H1 (cell line): ENCODE measurements at regions not wholly inside any gene's neighbourhood (a gene's known extent, or its start where the extent isn't known, plus 50 kb on each side); places are given as distances from the start of the nearest gene placed in this dataset.

Experiments used
- CTCF ChIA-PET: fragments of 300-600 bp; sonication (Branson Sonifier 250); formaldehyde crosslinking; loops from one replicate; lab custom pipeline; 2021; ENCODE audit not compliant: partially characterized antibody; lab: Charles Lee
- POLR2A ChIA-PET: fragments of 300-600 bp; sonication (Branson Sonifier 250); formaldehyde crosslinking; loops from one replicate; lab custom pipeline; 2021; ENCODE audit warnings: inconsistent platforms; ENCODE audit not compliant: partially characterized antibody; lab: Charles Lee
- DNase-seq, 2 experiments: peaks; one replicate each; pipeline versions ENCODE4 v3.0.0 to v3.0.0-alpha.2; 2010 to 2022; ENCODE audit warnings: low spot score in 2 of 2, low read depth in 1 of 2, mixed read lengths in 1 of 2
- FAIRE-seq: peaks from 2 replicates; lab custom pipeline; 2011; peaks lifted over from hg19 to GRCh38; lab: Jason Lieb, UNC
- H2AFZ ChIP-seq: 2 replicates; pipeline ENCODE4 v1.8.1; 2012; ENCODE audit warnings: low read length, inconsistent platforms
- H2AK5ac ChIP-seq: 2 replicates; pipeline ENCODE4 v1.6.1; 2013; ENCODE audit warnings: low read depth, low read length
- H2BK120ac ChIP-seq: replicated peaks from 2 replicates; pipeline ENCODE3; 2013; ENCODE audit warnings: low read depth, low read length, inconsistent platforms
- H2BK12ac ChIP-seq: 2 replicates; pipeline ENCODE4 v1.6.1; 2013; ENCODE audit warnings: low read depth, low read length
- H2BK15ac ChIP-seq: 2 replicates; pipeline ENCODE4 v1.6.1; 2013; ENCODE audit warnings: low read length
- H2BK20ac ChIP-seq: 2 replicates; pipeline ENCODE4 v1.6.1; 2013; ENCODE audit warnings: low read length
- H2BK5ac ChIP-seq: 2 replicates; pipeline ENCODE4 v1.6.1; 2013; ENCODE audit warnings: low read depth, low read length
- H3K14ac ChIP-seq: 2 replicates; pipeline ENCODE4 v1.6.1; 2013; ENCODE audit warnings: inconsistent platforms; ENCODE audit not compliant: insufficient read length
- H3K18ac ChIP-seq: 2 replicates; pipeline ENCODE4 v1.6.1; 2013; ENCODE audit warnings: low read length; ENCODE audit errors: extremely low read depth
- H3K23ac ChIP-seq: 2 replicates; pipeline ENCODE4 v1.6.1; 2013; ENCODE audit warnings: inconsistent platforms; ENCODE audit not compliant: insufficient read length
- H3K23me2 ChIP-seq: 2 replicates; pipeline ENCODE4 v1.6.1; 2013; ENCODE audit warnings: low read depth, low read length
- H3K27ac ChIP-seq: 2 replicates; pipeline ENCODE4 v1.6.1; 2011; ENCODE audit warnings: low read depth, low read length, inconsistent platforms
- H3K27me3 ChIP-seq, 4 experiments: replicated peaks in 1 of 4; 1 replicate in 1 of 4; 2 replicates in 3 of 4; pipeline versions ENCODE4 v1.6.1 to v1.8.1; 2011 to 2013; ENCODE audit warnings: low read length in 3 of 4, mild to moderate bottlenecking in 3 of 4, inconsistent platforms in 2 of 4, mixed read lengths in 2 of 4, moderate library complexity in 1 of 4; ENCODE audit not compliant: control insufficient read depth in 3 of 4, insufficient read depth in 3 of 4; ENCODE audit errors: extremely low read depth in 1 of 4
- H3K36me3 ChIP-seq, 4 experiments: 2 replicates each; pipeline versions ENCODE4 v1.6.1 to v1.8.1; 2011 to 2013; ENCODE audit warnings: mild to moderate bottlenecking in 4 of 4, low read length in 3 of 4, moderate library complexity in 2 of 4, control low read depth in 1 of 4, inconsistent platforms in 1 of 4; ENCODE audit not compliant: insufficient read depth in 4 of 4, control insufficient read depth in 2 of 4
- H3K4ac ChIP-seq: replicated peaks from 2 replicates; pipeline ENCODE3; 2013; ENCODE audit warnings: low read length, low read depth, mixed read lengths, inconsistent platforms; ENCODE audit not compliant: insufficient read length
- H3K4me1 ChIP-seq, 4 experiments: replicated peaks in 1 of 4; 1 replicate in 1 of 4; 2 replicates in 3 of 4; pipeline versions ENCODE4 v1.6.1 to v1.8.1; 2011 to 2013; ENCODE audit warnings: low read length in 3 of 4, inconsistent platforms in 2 of 4, mixed read lengths in 1 of 4; ENCODE audit not compliant: insufficient read depth in 4 of 4, control insufficient read depth in 3 of 4
- H3K4me2 ChIP-seq, 2 experiments: 2 replicates each; pipeline versions ENCODE4 v1.6.1 to v1.8.1; 2011 to 2013; ENCODE audit warnings: low read depth in 2 of 2, low read length in 2 of 2, control low read depth in 1 of 2, inconsistent platforms in 1 of 2, mild to moderate bottlenecking in 1 of 2; ENCODE audit not compliant: insufficient read depth in 1 of 2
- H3K4me3 ChIP-seq, 4 experiments: fragments of 200-600, 300-600 bp in 1 of 4; sonication (generic), shearing (Covaris generic), sonication (Bioruptor Twin) in 1 of 4; 2 replicates each; pipeline versions ENCODE4 v1.5.1 to v1.8.1; 2011 to 2016; ENCODE audit warnings: low read length in 4 of 4, low read depth in 3 of 4, control low read depth in 2 of 4, inconsistent platforms in 2 of 4, mild to moderate bottlenecking in 2 of 4, mixed read lengths in 1 of 4, moderate library complexity in 1 of 4; ENCODE audit not compliant: insufficient read depth in 2 of 4; ENCODE audit errors: extremely low read depth in 1 of 4
- H3K56ac ChIP-seq: replicated peaks from 2 replicates; pipeline ENCODE3; 2013; ENCODE audit warnings: low read depth, mild to moderate bottlenecking, mixed read lengths, low read length, inconsistent platforms; ENCODE audit not compliant: insufficient read length
- H3K79me1 ChIP-seq: 2 replicates; pipeline ENCODE4 v1.6.1; 2013; ENCODE audit warnings: low read depth, low read length, control low read depth
- H3K79me2 ChIP-seq, 2 experiments: 2 replicates each; pipeline versions ENCODE4 v1.6.1 to v1.8.1; 2012 to 2013; ENCODE audit warnings: low read length in 2 of 2, mild to moderate bottlenecking in 2 of 2, inconsistent platforms in 1 of 2; ENCODE audit not compliant: insufficient read depth in 2 of 2, control insufficient read depth in 1 of 2
- H3K9ac ChIP-seq, 4 experiments: replicated peaks in 1 of 4; 1 replicate in 1 of 4; 2 replicates in 3 of 4; pipeline versions ENCODE4 v1.6.1 to v1.8.1; 2011 to 2013; ENCODE audit warnings: low read depth in 3 of 4, low read length in 3 of 4, control low read depth in 2 of 4, mild to moderate bottlenecking in 2 of 4, moderate library complexity in 2 of 4, inconsistent platforms in 1 of 4; ENCODE audit errors: extremely low read depth in 1 of 4
- H3K9me3 ChIP-seq, 2 experiments: 2 replicates each; pipeline versions ENCODE4 v1.6.1 to v1.8.1; 2012 to 2013; ENCODE audit warnings: mild to moderate bottlenecking in 2 of 2, moderate library complexity in 2 of 2, control low read depth in 1 of 2, inconsistent platforms in 1 of 2, low read depth in 1 of 2, low read length in 1 of 2, mixed read lengths in 1 of 2; ENCODE audit not compliant: insufficient read depth in 2 of 2
- H4K20me1 ChIP-seq, 2 experiments: replicated peaks in 1 of 2; 2 replicates each; pipeline versions ENCODE3 to v1.8.1; 2011 to 2013; ENCODE audit warnings: inconsistent platforms in 2 of 2, low read length in 2 of 2, mild to moderate bottlenecking in 1 of 2; ENCODE audit not compliant: insufficient read depth in 2 of 2, control insufficient read depth in 1 of 2
- H4K5ac ChIP-seq: 2 replicates; pipeline ENCODE4 v1.6.1; 2013; ENCODE audit warnings: low read length, low read depth, mixed read lengths, inconsistent platforms; ENCODE audit not compliant: insufficient read length
- H4K8ac ChIP-seq: 2 replicates; pipeline ENCODE4 v1.8.0; 2013; ENCODE audit warnings: mild to moderate bottlenecking, moderate library complexity, low read length, inconsistent platforms; ENCODE audit not compliant: insufficient read depth; ENCODE audit errors: extremely low read depth
- H4K91ac ChIP-seq: replicated peaks from 2 replicates; pipeline ENCODE3; 2013; ENCODE audit warnings: low read length, mixed read lengths, inconsistent platforms; ENCODE audit not compliant: insufficient read length
- ASH2L ChIP-seq: fragments of 200-600, 300-600 bp; sonication (generic); IDR thresholded peaks from one replicate; pipeline ENCODE4 v1.7.1; 2017; ENCODE audit warnings: low read length
- CHD2 ChIP-seq: IDR thresholded peaks from 2 replicates; pipeline ENCODE4 v1.6.1; 2012; ENCODE audit warnings: low read length, improper control_type of control experiment
- FOSL1 ChIP-seq: IDR thresholded peaks from 2 replicates; pipeline ENCODE4 v1.6.1; 2011; ENCODE audit warnings: mild to moderate bottlenecking, low read depth, low read length, moderate library complexity; ENCODE audit not compliant: insufficient read depth
- JUND ChIP-seq: IDR thresholded peaks from 2 replicates; pipeline ENCODE4 v1.6.1; 2011; ENCODE audit warnings: mild to moderate bottlenecking, improper control_type of control experiment, low read length
- MAFK ChIP-seq: IDR thresholded peaks from 2 replicates; pipeline ENCODE4 v1.6.1; 2012; ENCODE audit warnings: low read depth, mild to moderate bottlenecking, improper control_type of control experiment, low read length
- RAD21 ChIP-seq, 2 experiments: IDR thresholded peaks in 1 of 2; conservative IDR thresholded peaks in 1 of 2; 2 replicates each; pipeline ENCODE4 v1.6.1; 2011; ENCODE audit warnings: low read depth in 2 of 2, low read length in 2 of 2, improper control_type of control experiment in 1 of 2, inconsistent platforms in 1 of 2, mild to moderate bottlenecking in 1 of 2, moderate library complexity in 1 of 2
- RFX5 ChIP-seq: IDR thresholded peaks from 2 replicates; pipeline ENCODE4 v1.6.1; 2011; ENCODE audit warnings: low read depth, low read length, improper control_type of control experiment, borderline replicate concordance
- SP1 ChIP-seq: IDR thresholded peaks from 2 replicates; pipeline ENCODE4 v1.6.1; 2011; ENCODE audit warnings: low read depth, low read length
- TAF1 ChIP-seq: IDR thresholded peaks from 2 replicates; pipeline ENCODE4 v1.6.1; 2011; ENCODE audit warnings: mild to moderate bottlenecking, low read depth, low read length
- USF2 ChIP-seq: IDR thresholded peaks from 2 replicates; pipeline ENCODE4 v1.6.1; 2011; ENCODE audit warnings: low read length, improper control_type of control experiment
- WGBS, 2 experiments: shearing (Covaris generic) in 1 of 2; methylation state at CpG; one replicate each; pipeline versions ENCODE4 v1.1.6 to v1.1.7; 2013 to 2015; ENCODE audit warnings: low lambda C conversion rate in 2 of 2, mixed read lengths in 2 of 2, inconsistent platforms in 1 of 2, low coverage in 1 of 2, missing lambda C conversion rate in 1 of 2; ENCODE audit not compliant: insufficient replicate concordance in 2 of 2, insufficient coverage in 1 of 2, insufficient read length in 1 of 2; ENCODE audit errors: extremely low coverage in 1 of 2, missing lambda C conversion rate in 1 of 2; 5-methylcytosine and 5-hydroxymethylcytosine counted together
- TF ChIP-seq, protein P1 (sequence below): IDR thresholded peaks from 2 replicates; pipeline ENCODE4 v1.6.1; 2011; ENCODE audit warnings: low read depth, mild to moderate bottlenecking, low read length; ENCODE audit not compliant: insufficient read depth

- H3K4ac ChIP-seq: no peak overlapping the region
- no peaks in the 10 kb centered on the region for H3K9me3 ChIP-seq
- no peak overlapping the region for H2AFZ ChIP-seq
- no peak overlapping the region for H2BK12ac ChIP-seq
- H3K4me3 ChIP-seq: no peak overlapping the region
- no peak overlapping the region for H3K14ac ChIP-seq
- peaks cover 7 to 13% of the 10 kb centered on the region in 2 experiments for H4K20me1 ChIP-seq
- H4K8ac ChIP-seq: no peak overlapping the region; the same call in 1 of the 2 replicates
- no peak overlapping the region for H3K56ac ChIP-seq
- WGBS, 2 experiments: 82% methylated on average over 6 of the region's 10 CpGs; no CpG with 5 or more reads in 1 of the 2 experiments
- no peak overlapping the region for H2AK5ac ChIP-seq
- no peaks in the 10 kb centered on the region for H3K36me3 ChIP-seq
- H2BK120ac ChIP-seq: no peak overlapping the region
- no peak for DNase-seq
- no peaks in the 10 kb centered on the region for H3K79me2 ChIP-seq
- no peak overlapping the region for H3K4me2 ChIP-seq
- H3K4me1 ChIP-seq: 0 out of 7 replicates have a peak, but pooled peaks cover 0 to 3% (median under 1%) of the 10 kb centered on the region in 4 experiments
- CTCF ChIA-PET: interaction anchor here (0.5 to 2.9 kb wide), 12 partner anchors 8 to 464 kb away, joined by 3 to 17 read pairs (median 3); no protein-coding TSS in a partner anchor
- H3K79me1 ChIP-seq: peaks cover 2% of the 10 kb centered on the region; the same call in 1 of the 2 replicates
- H3K23me2 ChIP-seq: no peaks in the 10 kb centered on the region
- no peak for FAIRE-seq
- H2BK15ac ChIP-seq: no peak overlapping the region
- H3K27me3 ChIP-seq: no peaks in the 10 kb centered on the region
- H4K5ac ChIP-seq: no peak overlapping the region
- POLR2A ChIA-PET: interaction anchor here (0.6 kb wide), 1 partner anchor 1793 kb away, joined by 3 read pairs; the partner anchor contains the start of gene TBC1D22A
- no peak overlapping the region for H3K27ac ChIP-seq
- H3K18ac ChIP-seq: no peak overlapping the region
- no peak overlapping the region for H2BK5ac ChIP-seq
- H3K9ac ChIP-seq: no peak overlapping the region
- no peak overlapping the region for H4K91ac ChIP-seq
- H3K23ac ChIP-seq: no peak overlapping the region
- H2BK20ac ChIP-seq: no peak overlapping the region
- no peak for TF ChIP-seq JUND
- TF ChIP-seq USF2: no peak
- no peak for TF ChIP-seq TAF1
- no peak for TF ChIP-seq RAD21 (IDR thresholded peaks at IDR 0.05 in 1 of 2, conservative IDR thresholded peaks at IDR 0.05 in 1 of 2; ENCODE audit: low read depth in 2 of 2, low read length in 2 of 2)
- no peak for TF ChIP-seq RFX5
- TF ChIP-seq, protein P1, sequence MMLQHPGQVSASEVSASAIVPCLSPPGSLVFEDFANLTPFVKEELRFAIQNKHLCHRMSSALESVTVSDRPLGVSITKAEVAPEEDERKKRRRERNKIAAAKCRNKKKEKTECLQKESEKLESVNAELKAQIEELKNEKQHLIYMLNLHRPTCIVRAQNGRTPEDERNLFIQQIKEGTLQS: no peak
- TF ChIP-seq ASH2L: no peak
- TF ChIP-seq CHD2: no peak
- no peak for TF ChIP-seq SP1
- TF ChIP-seq FOSL1: no peak
- no peak for TF ChIP-seq MAFK
Observed at GRCh38 chr22:48555606-48556005, 1272.1 kb downstream of the BRD1 start.
